ENCODE measurements at regions not wholly inside any gene's neighbourhood (a gene's known extent, or its start where the extent isn't known, plus 50 kb on each side); places are given as distances from the start of the nearest gene placed in this dataset.

- no peak for ATAC-seq
- H3K27ac ChIP-seq (ENCODE audit: low read depth, low read length) = no peak overlapping the region
- no peak for DNase-seq (ENCODE audit: low read depth, low spot score)
Measured at GRCh38 chr1:5651473-5651872, 340.8 kb downstream of the NPHP4 start.

More at GRCh38 chr1:5651473-5651872, 340.8 kb downstream of the NPHP4 start:
- BruUV-seq (replicated peaks) = no TSS peak
- no peak overlapping the region for H3K4me3 ChIP-seq (replicated peaks in 1 of 2; ENCODE audit: low read depth in 1 of 2, low read length in 2 of 2)
- RAD21 ChIA-PET (ENCODE audit: low non-redundant PET in 1 of 2, low total read pairs in 2 of 2, uncharacterized antibody in 2 of 2, unreplicated experiment in 2 of 2) = no interaction called here
- H3K9me3 ChIP-seq (ENCODE audit: control insufficient read depth in 1 of 2, insufficient read depth in 1 of 2, low read depth in 1 of 2, low read length in 2 of 2) = no peaks in the 10 kb centered on the region
- no peaks in the 10 kb centered on the region for H4K20me1 ChIP-seq (ENCODE audit: insufficient read depth)
- H3K27me3 ChIP-seq (ENCODE audit: insufficient read depth, low read length) = peaks cover 33% of the 10 kb centered on the region
- no peak overlapping the region for H2AFZ ChIP-seq (ENCODE audit: low read depth, low read length, poor library complexity, severe bottlenecking)
- POLR2A ChIA-PET = no interaction called here
- no peaks in the 10 kb centered on the region for H3K9me2 ChIP-seq (ENCODE audit: insufficient read depth)
- H3K9ac ChIP-seq (ENCODE audit: low read length) = no peak overlapping the region
- H3K4me2 ChIP-seq (ENCODE audit: low read length) = no peak overlapping the region
- intact Hi-C loops (cut with micrococcal nuclease) = no loop called here
- CTCF ChIA-PET = no interaction called here
- H3K4me1 ChIP-seq (ENCODE audit: control insufficient read depth in 1 of 2, insufficient read depth in 2 of 2, low read length in 2 of 2) = no peaks in the 10 kb centered on the region; a peak in 1 of 4 replicates
- H3K36me3 ChIP-seq (ENCODE audit: control insufficient read depth in 1 of 2, insufficient read depth in 2 of 2, low read length in 2 of 2) = no peaks in the 10 kb centered on the region
- TF ChIP-seq ZBTB33 (IDR thresholded peaks at IDR 0.05; ENCODE audit: extremely low read depth, insufficient replicate concordance, low read length) (no peak), EGR1 (IDR thresholded peaks at IDR 0.05; ENCODE audit: low read depth) (no peak), POLR2A (IDR thresholded peaks at IDR 0.05; ENCODE audit: borderline replicate concordance, extremely low read depth, insufficient read depth, insufficient read length) (no peak), ATF3 (IDR thresholded peaks at IDR 0.05) (no peak), EZH2phosphoT487 (IDR thresholded peaks at IDR 0.05; ENCODE audit: borderline replicate concordance) (no peak), EZH2 (IDR thresholded peaks at IDR 0.05) (no peak), ELF1 (IDR thresholded peaks at IDR 0.05; ENCODE audit: borderline replicate concordance, low read depth) (no peak), CEBPB (IDR thresholded peaks at IDR 0.05; ENCODE audit: low read depth) (no peak), YY1 (IDR thresholded peaks at IDR 0.05; ENCODE audit: extremely low read depth, insufficient replicate concordance, low read depth, low read length) (no peak), POLR2AphosphoS5 (IDR thresholded peaks at IDR 0.05; ENCODE audit: low read depth, low read length) (no peak), TCF7L2 (IDR thresholded peaks at IDR 0.05; ENCODE audit: borderline replicate concordance, extremely low read depth, insufficient read depth, insufficient read length) (no peak), MAX (IDR thresholded peaks at IDR 0.05) (no peak), JUND (IDR thresholded peaks at IDR 0.05) (no peak), SP1 (IDR thresholded peaks at IDR 0.05; ENCODE audit: low read depth) (no peak), SIN3A (IDR thresholded peaks at IDR 0.05; ENCODE audit: low read depth) (no peak), SRF (IDR thresholded peaks at IDR 0.05; ENCODE audit: low read depth) (no peak), CTCF (IDR thresholded peaks at IDR 0.05 in 2 of 3, conservative IDR thresholded peaks at IDR 0.05 in 1 of 3; ENCODE audit: borderline replicate concordance in 1 of 3, insufficient read depth in 1 of 3, low read depth in 2 of 3, low read length in 2 of 3) (no peak)
- H3K79me2 ChIP-seq (ENCODE audit: insufficient read depth, low read length) = no peaks in the 10 kb centered on the region

Measured in HCT116 (cell line).